ENCODE measurements at regions not wholly inside any gene's neighbourhood (a gene's known extent, or its start where the extent isn't known, plus 50 kb on each side); places are given as distances from the start of the nearest gene placed in this dataset.

- Mint-ChIP-seq H3K27me3 (ENCODE audit: insufficient read depth, unreplicated experiment) (no peaks in the 10 kb centered on the region), H3K36me3 (ENCODE audit: insufficient read depth, unreplicated experiment) (no peaks in the 10 kb centered on the region), H3K4me1 (ENCODE audit: low read depth, unreplicated experiment) (no peaks in the 10 kb centered on the region), H3K9me3 (ENCODE audit: unreplicated experiment) (no peaks in the 10 kb centered on the region), H3K4me3 (ENCODE audit: unreplicated experiment) (no peak overlapping the region), H3K27ac (ENCODE audit: unreplicated experiment) (no peak overlapping the region)
- H3K4me1 ChIP-seq = no peaks in the 10 kb centered on the region
- no peak for TF ChIP-seq CTCF (IDR thresholded peaks at IDR 0.05; ENCODE audit: insufficient read depth in 1 of 2, low read depth in 1 of 2, low read length in 1 of 2, severe bottlenecking in 1 of 2, unreplicated experiment in 1 of 2)
- POLR2A ChIA-PET = interaction anchor here (0.5 kb wide), 1 partner anchor 89 kb away, joined by 3 read pairs; no protein-coding TSS in a partner anchor
- DNase-seq = no peak
- intact Hi-C loops (cut with micrococcal nuclease; ENCODE audit: unreplicated experiment) = no loop called here
- H3K36me3 ChIP-seq (ENCODE audit: control insufficient read depth, insufficient read depth, low read length) = no peaks in the 10 kb centered on the region
- H3K4me3 ChIP-seq (ENCODE audit: low read depth, low read length) = no peak overlapping the region
- no TSS peak for BruUV-seq (replicated peaks)
- H3K9me3 ChIP-seq = no peaks in the 10 kb centered on the region
- H3K27me3 ChIP-seq (replicated peaks; ENCODE audit: control insufficient read depth, insufficient read depth, low read length) = no peaks in the 10 kb centered on the region
- CTCF ChIA-PET = no interaction called here
These were observed 535.9 kb downstream of the MATN1 start for GRCh38 chr1:30187413-30188023.

GRCh38 chr1:30186586-30186985, 536.8 kb downstream of the MATN1 start:
- BruUV-seq (replicated peaks) = no TSS peak
- no peaks in the 10 kb centered on the region for H3K36me3 Mint-ChIP-seq (ENCODE audit: insufficient read depth, unreplicated experiment)
- Histone ChIP-seq H3K4me1 (no peaks in the 10 kb centered on the region), H3K36me3 (ENCODE audit: control insufficient read depth, insufficient read depth, low read length) (no peaks in the 10 kb centered on the region), H3K4me3 (ENCODE audit: low read depth, low read length) (no peak overlapping the region), H3K9me3 (no peaks in the 10 kb centered on the region), H3K27me3 (replicated peaks; ENCODE audit: control insufficient read depth, insufficient read depth, low read length) (no peaks in the 10 kb centered on the region)
- intact Hi-C loops (cut with micrococcal nuclease; ENCODE audit: unreplicated experiment) = no loop called here
- H3K4me3 Mint-ChIP-seq (ENCODE audit: unreplicated experiment) = no peak overlapping the region
- CTCF ChIA-PET = no interaction called here
- no peaks in the 10 kb centered on the region for H3K9me3 Mint-ChIP-seq (ENCODE audit: unreplicated experiment)
- DNase-seq = no peak
- POLR2A ChIA-PET = no interaction called here
- TF ChIP-seq CTCF (IDR thresholded peaks at IDR 0.05; ENCODE audit: insufficient read depth in 1 of 2, low read depth in 1 of 2, low read length in 1 of 2, severe bottlenecking in 1 of 2, unreplicated experiment in 1 of 2) = no peak
- no peaks in the 10 kb centered on the region for H3K4me1 Mint-ChIP-seq (ENCODE audit: low read depth, unreplicated experiment)
- H3K27ac Mint-ChIP-seq (ENCODE audit: unreplicated experiment) = no peak overlapping the region
- no peaks in the 10 kb centered on the region for H3K27me3 Mint-ChIP-seq (ENCODE audit: insufficient read depth, unreplicated experiment)

- no peaks in the 10 kb centered on the region for H3K9me3 Mint-ChIP-seq (ENCODE audit: unreplicated experiment)
- intact Hi-C loops (cut with micrococcal nuclease; ENCODE audit: unreplicated experiment) = no loop called here
- H3K27ac Mint-ChIP-seq (ENCODE audit: unreplicated experiment) = no peak overlapping the region
- TF ChIP-seq CTCF (IDR thresholded peaks at IDR 0.05; ENCODE audit: insufficient read depth in 1 of 2, low read depth in 1 of 2, low read length in 1 of 2, severe bottlenecking in 1 of 2, unreplicated experiment in 1 of 2) = no peak
- Histone ChIP-seq H3K9me3 (no peaks in the 10 kb centered on the region), H3K4me3 (ENCODE audit: low read depth, low read length) (no peak overlapping the region), H3K36me3 (ENCODE audit: control insufficient read depth, insufficient read depth, low read length) (no peaks in the 10 kb centered on the region), H3K4me1 (no peaks in the 10 kb centered on the region), H3K27me3 (replicated peaks; ENCODE audit: control insufficient read depth, insufficient read depth, low read length) (no peaks in the 10 kb centered on the region)
- BruUV-seq (replicated peaks) = no TSS peak
- no peaks in the 10 kb centered on the region for H3K27me3 Mint-ChIP-seq (ENCODE audit: insufficient read depth, unreplicated experiment)
- ChIA-PET CTCF (no interaction called here), POLR2A (no interaction called here)
- H3K36me3 Mint-ChIP-seq (ENCODE audit: insufficient read depth, unreplicated experiment) = no peaks in the 10 kb centered on the region
- no peak overlapping the region for H3K4me3 Mint-ChIP-seq (ENCODE audit: unreplicated experiment)
- no peaks in the 10 kb centered on the region for H3K4me1 Mint-ChIP-seq (ENCODE audit: low read depth, unreplicated experiment)
- DNase-seq = no peak
These were observed 537.6 kb downstream of the MATN1 start for GRCh38 chr1:30185809-30186208.
